Vagina (tissue), 2 donors: ENCODE measurements at regions not wholly inside any gene's neighbourhood (a gene's known extent, or its start where the extent isn't known, plus 50 kb on each side); places are given as distances from the start of the nearest gene placed in this dataset.

ENCODE experiments used
- POLR2A ChIP-seq, 2 donors: fragments of 450-650 bp; IDR thresholded peaks; one replicate each; pipeline ENCODE4 v1.6.1; 2017; ENCODE audit warnings: antibody characterized with exemption in 2 of 2, mild to moderate bottlenecking in 2 of 2, moderate library complexity in 2 of 2
- TF ChIP-seq, protein P1 (sequence below), 3 experiments: fragments of 450-650 bp in 2 of 3; fragments of 200-600 bp in 1 of 3; sonication (generic) in 1 of 3; IDR thresholded peaks; one replicate each; pipeline ENCODE4 v1.5.1; 2017 to 2019; ENCODE audit warnings: antibody characterized with exemption in 3 of 3, mild to moderate bottlenecking in 2 of 3, moderate library complexity in 2 of 3

DNA sequence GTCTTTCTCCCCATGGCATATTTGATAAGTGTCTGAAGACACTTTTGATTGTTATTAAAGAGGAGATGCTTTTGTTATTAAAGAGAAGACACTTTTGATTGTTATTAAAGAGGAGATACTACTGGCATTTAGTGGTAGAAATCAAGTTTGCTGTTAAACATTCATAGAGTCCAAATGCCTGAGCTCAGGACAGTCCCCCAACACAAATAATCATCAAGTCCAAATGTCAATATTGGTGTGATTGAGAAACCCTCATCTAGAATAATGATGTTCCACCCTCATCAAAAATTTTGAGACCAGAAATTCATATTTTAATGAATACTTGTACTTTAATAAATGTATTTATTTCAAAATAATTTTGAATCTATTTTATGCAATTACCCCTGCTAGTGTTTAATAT lies 1412.9 kb upstream of the PCDH7 start:
- TF ChIP-seq, protein P1, sequence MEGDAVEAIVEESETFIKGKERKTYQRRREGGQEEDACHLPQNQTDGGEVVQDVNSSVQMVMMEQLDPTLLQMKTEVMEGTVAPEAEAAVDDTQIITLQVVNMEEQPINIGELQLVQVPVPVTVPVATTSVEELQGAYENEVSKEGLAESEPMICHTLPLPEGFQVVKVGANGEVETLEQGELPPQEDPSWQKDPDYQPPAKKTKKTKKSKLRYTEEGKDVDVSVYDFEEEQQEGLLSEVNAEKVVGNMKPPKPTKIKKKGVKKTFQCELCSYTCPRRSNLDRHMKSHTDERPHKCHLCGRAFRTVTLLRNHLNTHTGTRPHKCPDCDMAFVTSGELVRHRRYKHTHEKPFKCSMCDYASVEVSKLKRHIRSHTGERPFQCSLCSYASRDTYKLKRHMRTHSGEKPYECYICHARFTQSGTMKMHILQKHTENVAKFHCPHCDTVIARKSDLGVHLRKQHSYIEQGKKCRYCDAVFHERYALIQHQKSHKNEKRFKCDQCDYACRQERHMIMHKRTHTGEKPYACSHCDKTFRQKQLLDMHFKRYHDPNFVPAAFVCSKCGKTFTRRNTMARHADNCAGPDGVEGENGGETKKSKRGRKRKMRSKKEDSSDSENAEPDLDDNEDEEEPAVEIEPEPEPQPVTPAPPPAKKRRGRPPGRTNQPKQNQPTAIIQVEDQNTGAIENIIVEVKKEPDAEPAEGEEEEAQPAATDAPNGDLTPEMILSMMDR (IDR thresholded peaks at IDR 0.05): no peak
- no peak for TF ChIP-seq POLR2A (IDR thresholded peaks at IDR 0.05)
